Hepatocyte (in vitro differentiated cells): ENCODE measurements at regions not wholly inside any gene's neighbourhood (a gene's known extent, or its start where the extent isn't known, plus 50 kb on each side); places are given as distances from the start of the nearest gene placed in this dataset.
"Not testable (repeated sequence)": the region's sequence is repeated elsewhere in the genome, so short reads cannot be mapped to it uniquely, and the experiment has no call there.

Experiments
- DNase-seq: peaks from one replicate; pipeline ENCODE4 v3.0.0-alpha.2; 2016; ENCODE audit warnings: low spot score
- H2AFZ ChIP-seq: fragments of 200-600 bp; sonication (generic); 2 replicates; pipeline ENCODE4 v1.6.0; 2016; ENCODE audit warnings: antibody characterized with exemption, mild to moderate bottlenecking
- H3K27ac ChIP-seq: fragments of 200-600 bp; sonication (generic); 2 replicates; pipeline ENCODE4 v1.5.1; 2016; ENCODE audit warnings: mild to moderate bottlenecking
- H3K27me3 ChIP-seq: fragments of 200-600 bp; sonication (generic); 2 replicates; pipeline ENCODE4 v1.6.1; 2016
- H3K36me3 ChIP-seq: fragments of 200-600 bp; sonication (generic); replicated peaks from 2 replicates; pipeline ENCODE4 v1.5.1; 2016; ENCODE audit warnings: low read depth; ENCODE audit not compliant: insufficient read depth
- H3K4me1 ChIP-seq: fragments of 200-600 bp; sonication (generic); 2 replicates; pipeline ENCODE4 v1.5.1; 2016; ENCODE audit warnings: mild to moderate bottlenecking, moderate library complexity; ENCODE audit not compliant: insufficient read depth
- H3K4me2 ChIP-seq: fragments of 200-600 bp; sonication (generic); 2 replicates; pipeline ENCODE4 v1.6.0; 2016
- H3K4me3 ChIP-seq: fragments of 200-600 bp; sonication (generic); 2 replicates; pipeline ENCODE4 v1.5.1; 2016; ENCODE audit warnings: mild to moderate bottlenecking
- H3K79me2 ChIP-seq: fragments of 200-600 bp; sonication (generic); 2 replicates; pipeline ENCODE4 v1.6.0; 2017; ENCODE audit warnings: mild to moderate bottlenecking
- H3K9me2 ChIP-seq: fragments of 200-600 bp; sonication (generic); replicated peaks from 2 replicates; pipeline ENCODE4 v1.6.0; 2017; ENCODE audit warnings: mild to moderate bottlenecking; ENCODE audit not compliant: insufficient read depth
- H3K9me3 ChIP-seq: fragments of 200-600 bp; sonication (generic); 2 replicates; pipeline ENCODE4 v1.5.1; 2016; ENCODE audit warnings: low read depth, mild to moderate bottlenecking
- H4K20me1 ChIP-seq: fragments of 200-600 bp; sonication (generic); 2 replicates; pipeline ENCODE4 v1.6.0; 2016; ENCODE audit warnings: mild to moderate bottlenecking; ENCODE audit not compliant: insufficient read depth, poor library complexity, severe bottlenecking
- EZH2 ChIP-seq: fragments of 200-600 bp; sonication (generic); IDR thresholded peaks from 2 replicates; pipeline ENCODE4 v1.6.1; 2016; ENCODE audit warnings: antibody characterized with exemption, mild to moderate bottlenecking, borderline replicate concordance
- EZH2phosphoT487 ChIP-seq: fragments of 200-600 bp; sonication (generic); IDR thresholded peaks from one replicate; pipeline ENCODE4 v1.6.1; 2018; ENCODE audit warnings: antibody characterized with exemption, mild to moderate bottlenecking, low read depth, moderate library complexity; ENCODE audit not compliant: unreplicated experiment, severe bottlenecking
- WGBS: methylation state at CpG from one replicate; pipeline ENCODE4 v1.1.6; 2016; ENCODE audit warnings: low lambda C conversion rate; ENCODE audit errors: missing lambda C conversion rate; 5-methylcytosine and 5-hydroxymethylcytosine counted together
- TF ChIP-seq, protein P1 (sequence below): fragments of 200-600 bp; sonication (generic); IDR thresholded peaks from 2 replicates; pipeline ENCODE4 v1.5.1; 2016; ENCODE audit warnings: antibody characterized with exemption, mild to moderate bottlenecking; ENCODE audit not compliant: poor library complexity

DNA sequence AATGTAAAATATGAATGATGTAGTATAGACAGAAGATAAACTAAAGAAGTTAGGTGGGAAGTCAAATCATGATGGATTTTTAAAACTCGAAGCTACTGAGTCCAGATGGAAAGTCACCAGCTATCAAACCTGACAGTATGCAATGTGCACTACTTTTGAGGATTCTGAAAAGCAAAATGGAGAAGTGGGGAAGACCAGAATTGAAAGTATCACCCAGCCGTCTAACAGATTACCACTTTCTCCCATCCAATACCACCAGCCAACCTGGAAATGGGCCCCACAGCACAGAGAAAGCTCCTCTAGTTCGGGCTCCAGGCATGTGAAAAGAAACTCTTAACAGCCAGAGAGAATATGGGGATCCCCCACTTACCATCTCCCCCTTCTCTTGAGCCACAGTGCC, 67.9 kb upstream of the SRRM3 start:
- DNase-seq = no peak
- Histone ChIP-seq H3K36me3 (no peaks in the 10 kb centered on the region), H3K4me3 (no peak overlapping the region), H2AFZ (no peak overlapping the region), H3K4me2 (no peak overlapping the region), H3K9me3 (no peaks in the 10 kb centered on the region), H3K9me2 (no peaks in the 10 kb centered on the region), H3K4me1 (no peaks in the 10 kb centered on the region), H4K20me1 (no peaks in the 10 kb centered on the region), H3K27me3 (peaks cover 4% of the 10 kb centered on the region), H3K27ac (no peak overlapping the region), H3K79me2 (no peaks in the 10 kb centered on the region)
- no peak for TF ChIP-seq EZH2phosphoT487
- no peak for TF ChIP-seq EZH2
- TF ChIP-seq, protein P1, sequence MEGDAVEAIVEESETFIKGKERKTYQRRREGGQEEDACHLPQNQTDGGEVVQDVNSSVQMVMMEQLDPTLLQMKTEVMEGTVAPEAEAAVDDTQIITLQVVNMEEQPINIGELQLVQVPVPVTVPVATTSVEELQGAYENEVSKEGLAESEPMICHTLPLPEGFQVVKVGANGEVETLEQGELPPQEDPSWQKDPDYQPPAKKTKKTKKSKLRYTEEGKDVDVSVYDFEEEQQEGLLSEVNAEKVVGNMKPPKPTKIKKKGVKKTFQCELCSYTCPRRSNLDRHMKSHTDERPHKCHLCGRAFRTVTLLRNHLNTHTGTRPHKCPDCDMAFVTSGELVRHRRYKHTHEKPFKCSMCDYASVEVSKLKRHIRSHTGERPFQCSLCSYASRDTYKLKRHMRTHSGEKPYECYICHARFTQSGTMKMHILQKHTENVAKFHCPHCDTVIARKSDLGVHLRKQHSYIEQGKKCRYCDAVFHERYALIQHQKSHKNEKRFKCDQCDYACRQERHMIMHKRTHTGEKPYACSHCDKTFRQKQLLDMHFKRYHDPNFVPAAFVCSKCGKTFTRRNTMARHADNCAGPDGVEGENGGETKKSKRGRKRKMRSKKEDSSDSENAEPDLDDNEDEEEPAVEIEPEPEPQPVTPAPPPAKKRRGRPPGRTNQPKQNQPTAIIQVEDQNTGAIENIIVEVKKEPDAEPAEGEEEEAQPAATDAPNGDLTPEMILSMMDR = no peak
- WGBS = 89% methylated on average over 3 of the region's 3 CpGs

DNA sequence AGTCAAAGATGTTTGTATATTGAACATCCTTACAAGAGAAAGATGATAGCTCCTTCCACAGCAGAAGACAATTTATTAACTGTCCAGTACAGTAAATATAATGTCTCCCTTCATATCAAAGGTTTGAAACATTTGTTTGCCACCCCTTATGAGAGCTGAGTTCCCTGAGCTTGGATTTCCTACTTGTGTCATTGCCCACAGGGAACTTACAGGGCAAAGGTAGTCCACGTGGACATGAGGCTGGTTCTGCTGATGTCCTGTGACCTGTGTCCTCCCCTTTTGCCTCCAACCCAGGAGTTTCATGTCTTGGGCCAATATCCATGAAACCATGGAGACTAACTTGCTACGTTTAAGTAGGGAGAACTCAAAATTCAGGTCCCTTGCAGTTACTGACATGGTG, 66.4 kb upstream of the SRRM3 start:
- H3K4me3 ChIP-seq, H4K20me1 ChIP-seq, H3K4me2 ChIP-seq, H3K4me1 ChIP-seq, H3K79me2 ChIP-seq, H2AFZ ChIP-seq, H3K9me3 ChIP-seq, H3K27ac ChIP-seq, H3K9me2 ChIP-seq, H3K36me3 ChIP-seq, H3K27me3 ChIP-seq: not testable (repeated sequence)
- WGBS = 68% methylated on average over 2 of the region's 2 CpGs
- peak; percentile 11 for DNase-seq

DNA sequence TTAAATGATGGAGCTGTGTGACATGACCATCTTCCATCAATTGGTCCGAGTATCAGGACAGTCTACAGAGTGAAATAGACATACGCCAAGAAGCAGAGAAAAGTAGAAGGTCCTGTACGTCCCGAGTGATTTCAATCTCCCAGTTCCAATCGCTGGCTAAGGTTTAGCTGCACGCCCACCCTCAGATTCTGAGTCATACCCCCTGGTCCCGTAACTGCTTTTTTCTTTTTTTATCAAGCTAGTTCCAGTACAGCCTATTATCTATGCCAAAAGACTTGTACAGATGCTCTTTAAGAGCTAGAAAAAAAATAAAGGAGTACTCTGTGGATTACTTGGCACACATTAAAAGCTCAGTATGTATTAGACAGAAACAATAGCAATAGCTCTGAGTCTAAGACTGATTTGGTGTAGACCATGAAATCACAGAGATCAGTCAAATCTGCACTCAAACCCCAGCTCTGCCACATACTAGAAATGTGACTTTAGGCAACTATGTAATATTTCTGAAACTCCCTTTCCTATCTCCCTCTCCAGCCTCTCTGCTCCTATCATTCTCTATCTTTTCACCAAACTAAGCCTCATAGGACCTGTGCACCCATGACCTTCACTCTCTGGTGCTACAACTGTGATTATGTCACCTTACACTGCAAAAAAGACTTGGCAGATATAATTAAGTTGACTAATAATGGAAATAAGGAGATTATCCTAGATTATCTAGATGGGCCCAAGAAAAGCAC, 63.0 kb upstream of the SRRM3 start:
- WGBS = 81% methylated on average over 7 of the region's 7 CpGs

DNA sequence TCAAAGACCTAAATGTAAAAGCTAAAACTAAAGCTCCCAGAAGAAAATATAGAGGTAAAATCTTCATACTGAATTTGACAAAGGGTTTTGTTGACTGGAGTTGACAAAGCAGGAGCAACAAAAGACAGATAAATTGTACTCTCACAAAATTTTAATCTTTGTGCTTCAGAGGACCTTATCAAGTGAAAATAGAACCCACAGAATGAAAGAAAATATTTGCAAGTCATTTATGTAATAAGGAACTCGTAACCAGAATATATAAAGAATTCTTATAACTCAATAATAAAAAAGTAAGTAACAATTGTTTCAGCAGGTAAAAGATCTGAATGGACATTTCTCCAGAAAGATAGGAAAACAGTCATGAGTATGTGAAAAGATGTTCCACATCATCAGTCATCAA, 62.0 kb upstream of the SRRM3 start:
- 79% methylated on average over 1 of the region's 1 CpG for WGBS
- H3K4me2 ChIP-seq = no peak overlapping the region
- no peaks in the 10 kb centered on the region for H3K9me2 ChIP-seq
- no peaks in the 10 kb centered on the region for H3K79me2 ChIP-seq
- peaks cover 6% of the 10 kb centered on the region for H3K27me3 ChIP-seq
- H3K9me3 ChIP-seq = no peaks in the 10 kb centered on the region
- TF ChIP-seq, protein P1 = no peak
- TF ChIP-seq EZH2phosphoT487 (no peak), EZH2 (no peak)
- H3K27ac ChIP-seq = no peak overlapping the region
- no peak overlapping the region for H2AFZ ChIP-seq
- no peaks in the 10 kb centered on the region for H3K4me1 ChIP-seq
- H4K20me1 ChIP-seq = no peaks in the 10 kb centered on the region
- H3K36me3 ChIP-seq = no peaks in the 10 kb centered on the region
- no peak for DNase-seq
- H3K4me3 ChIP-seq = no peak overlapping the region

More for the DNA sequence above, 63.0 kb upstream of the SRRM3 start:
- DNase-seq, H3K27ac ChIP-seq, H4K20me1 ChIP-seq, H2AFZ ChIP-seq, H3K36me3 ChIP-seq, H3K9me3 ChIP-seq, H3K4me2 ChIP-seq, H3K4me3 ChIP-seq, H3K79me2 ChIP-seq, H3K27me3 ChIP-seq, H3K9me2 ChIP-seq, H3K4me1 ChIP-seq: not testable (repeated sequence)

DNA sequence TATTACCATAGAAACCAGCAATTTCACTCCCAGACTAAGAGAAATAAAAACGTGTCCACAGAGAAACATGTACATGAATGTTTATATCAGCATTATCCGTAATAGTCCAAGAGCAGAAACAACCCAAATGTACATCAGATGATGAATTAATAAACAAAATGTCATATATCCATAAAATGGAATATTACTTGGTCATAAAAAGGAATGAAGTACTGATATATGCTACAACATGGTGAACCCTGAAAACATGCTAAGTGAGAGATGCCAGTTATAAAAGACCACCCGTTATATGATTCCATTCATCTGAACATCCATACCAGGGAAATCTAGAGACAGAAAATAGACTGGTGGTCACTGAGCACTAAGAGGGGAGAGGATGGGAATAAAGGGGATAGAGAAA, 61.4 kb upstream of the SRRM3 start:
- not testable (repeated sequence) for H3K36me3 ChIP-seq, H3K4me3 ChIP-seq, DNase-seq, H3K4me1 ChIP-seq, H2AFZ ChIP-seq, H3K9me3 ChIP-seq, H3K4me2 ChIP-seq, H3K27me3 ChIP-seq, H4K20me1 ChIP-seq, H3K9me2 ChIP-seq, H3K79me2 ChIP-seq, H3K27ac ChIP-seq
- WGBS = 87% methylated on average over 3 of the region's 3 CpGs
